ENCODE measurements at regions not wholly inside any gene's neighbourhood (a gene's known extent, or its start where the extent isn't known, plus 50 kb on each side); places are given as distances from the start of the nearest gene placed in this dataset.

DNA sequence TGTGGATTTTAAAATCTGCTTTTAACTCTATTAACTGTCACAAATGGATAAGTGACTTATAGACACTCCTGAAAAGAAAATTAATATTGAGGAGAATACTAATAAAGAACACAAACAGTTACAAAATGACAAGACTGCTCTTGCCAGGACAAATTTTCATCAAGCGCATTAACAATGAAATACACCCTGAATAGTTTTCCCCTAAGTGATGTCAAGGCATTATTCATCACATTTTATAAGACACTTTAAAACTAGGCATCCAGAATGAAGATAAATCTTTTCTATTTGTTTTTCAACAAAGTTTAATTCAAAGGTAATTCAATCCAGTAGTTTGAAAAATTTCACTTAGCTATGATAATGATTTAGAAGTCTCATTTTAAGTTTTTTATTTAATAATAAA is 110.5 kb upstream of the SEC61G start:
- H3K4me3 Mint-ChIP-seq: no peak overlapping the region
- H3K4me1 Mint-ChIP-seq: no peaks in the 10 kb centered on the region
- DNase-seq (ENCODE audit: low spot score in 2 of 2): no peak
- no peak overlapping the region for H3K27ac Mint-ChIP-seq
- no peaks in the 10 kb centered on the region for H3K36me3 Mint-ChIP-seq
- ATAC-seq: no peak
- no peaks in the 10 kb centered on the region for H3K9me3 Mint-ChIP-seq

DNA sequence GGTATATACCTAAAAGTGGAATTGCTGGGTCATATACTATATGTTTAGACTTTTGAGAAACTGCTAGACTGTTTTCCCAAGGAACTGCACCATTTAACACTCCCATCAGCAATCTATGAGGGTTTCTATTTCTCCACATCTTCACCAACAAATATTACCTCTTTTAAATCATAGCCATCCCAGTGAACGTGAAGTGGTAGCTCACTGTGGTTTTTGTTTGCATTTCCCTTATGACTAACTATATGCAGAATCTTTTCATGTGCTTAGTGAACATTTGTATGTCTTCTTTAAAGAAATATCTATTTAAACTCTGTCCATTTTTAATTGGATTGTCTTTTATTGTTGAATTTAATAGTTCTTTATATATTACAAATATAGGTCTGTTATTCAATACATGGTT is 115.8 kb upstream of the SEC61G start:
- no peaks in the 10 kb centered on the region for H3K4me1 Mint-ChIP-seq
- H3K36me3 Mint-ChIP-seq: no peaks in the 10 kb centered on the region
- ATAC-seq (no peak), DNase-seq (ENCODE audit: low spot score in 2 of 2) (no peak)
- H3K27ac Mint-ChIP-seq: no peak overlapping the region
- H3K9me3 Mint-ChIP-seq: no peaks in the 10 kb centered on the region
- no peak overlapping the region for H3K4me3 Mint-ChIP-seq

DNA sequence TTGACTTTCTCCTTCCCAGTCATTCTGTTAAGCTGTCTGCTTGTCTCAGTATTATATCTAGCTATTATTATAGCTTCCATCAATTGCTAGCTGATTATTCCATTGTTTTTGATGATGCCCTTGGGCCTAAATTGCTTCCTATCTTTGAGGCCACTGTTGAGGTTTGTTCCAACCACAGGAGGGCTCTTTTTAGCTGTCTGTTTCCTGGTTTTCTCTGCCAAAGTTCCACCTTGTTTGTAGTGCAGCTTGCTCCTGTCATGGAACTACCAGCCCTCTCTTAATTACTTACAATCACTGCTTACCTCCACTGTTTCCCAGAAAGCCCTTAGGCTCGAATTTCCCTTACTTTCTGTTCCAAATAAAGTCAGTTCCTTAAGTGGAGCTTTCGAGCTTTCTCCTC is 118.7 kb upstream of the SEC61G start:
- no peak overlapping the region for H3K27ac Mint-ChIP-seq
- DNase-seq (ENCODE audit: low spot score in 2 of 2): no peak
- H3K36me3 Mint-ChIP-seq: no peaks in the 10 kb centered on the region
- ATAC-seq: no peak
- H3K4me1 Mint-ChIP-seq: no peaks in the 10 kb centered on the region
- no peaks in the 10 kb centered on the region for H3K9me3 Mint-ChIP-seq
- H3K4me3 Mint-ChIP-seq: no peak overlapping the region

DNA sequence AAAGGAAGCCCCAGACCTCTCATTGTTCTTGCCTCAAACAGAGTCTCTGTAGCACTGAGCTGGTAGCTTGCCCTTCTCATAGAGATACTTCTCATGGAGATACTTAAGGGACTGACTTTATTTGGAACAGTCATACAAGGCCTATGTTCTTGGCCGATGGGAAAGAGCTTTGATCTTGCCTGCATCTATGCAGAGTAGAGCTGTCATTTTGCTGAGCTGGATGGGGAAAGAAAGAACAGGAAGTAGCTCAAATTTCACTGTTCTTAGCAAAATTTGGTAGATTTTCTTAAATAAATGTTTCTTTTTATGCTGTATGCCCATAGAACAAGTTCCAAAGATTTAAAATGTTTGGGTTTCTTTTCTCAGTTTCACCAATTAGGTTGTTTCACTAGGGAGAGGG is 119.3 kb upstream of the SEC61G start:
- DNase-seq (ENCODE audit: low spot score in 2 of 2) (no peak), ATAC-seq (no peak)
- H3K9me3 Mint-ChIP-seq: no peaks in the 10 kb centered on the region
- no peaks in the 10 kb centered on the region for H3K4me1 Mint-ChIP-seq
- no peak overlapping the region for H3K4me3 Mint-ChIP-seq
- no peak overlapping the region for H3K27ac Mint-ChIP-seq
- no peaks in the 10 kb centered on the region for H3K36me3 Mint-ChIP-seq

DNA sequence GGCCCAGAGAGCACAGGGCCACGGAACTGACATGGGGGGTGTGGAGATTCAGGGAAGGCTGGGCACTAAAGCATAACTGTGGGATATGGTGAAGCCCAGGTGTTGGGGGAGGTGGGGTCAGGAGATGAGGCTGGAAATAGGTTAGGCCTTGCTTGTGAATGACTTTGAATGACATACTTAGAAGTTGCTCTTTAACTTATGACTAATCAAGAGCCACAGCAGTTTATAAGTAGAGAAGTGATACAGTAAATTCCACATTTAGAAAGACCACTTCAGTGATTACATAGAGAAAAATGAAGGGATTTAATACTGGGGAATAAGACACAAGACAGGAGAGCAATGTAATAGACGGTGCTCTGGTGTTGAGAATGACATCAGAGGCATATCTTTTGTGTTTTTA is 120.8 kb upstream of the SEC61G start:
- Mint-ChIP-seq H3K4me3 (no peak overlapping the region), H3K9me3 (no peaks in the 10 kb centered on the region), H3K4me1 (no peaks in the 10 kb centered on the region), H3K27ac (no peak overlapping the region), H3K36me3 (no peaks in the 10 kb centered on the region)
- no peak for DNase-seq (ENCODE audit: low spot score in 2 of 2)
- no peak for ATAC-seq

DNA sequence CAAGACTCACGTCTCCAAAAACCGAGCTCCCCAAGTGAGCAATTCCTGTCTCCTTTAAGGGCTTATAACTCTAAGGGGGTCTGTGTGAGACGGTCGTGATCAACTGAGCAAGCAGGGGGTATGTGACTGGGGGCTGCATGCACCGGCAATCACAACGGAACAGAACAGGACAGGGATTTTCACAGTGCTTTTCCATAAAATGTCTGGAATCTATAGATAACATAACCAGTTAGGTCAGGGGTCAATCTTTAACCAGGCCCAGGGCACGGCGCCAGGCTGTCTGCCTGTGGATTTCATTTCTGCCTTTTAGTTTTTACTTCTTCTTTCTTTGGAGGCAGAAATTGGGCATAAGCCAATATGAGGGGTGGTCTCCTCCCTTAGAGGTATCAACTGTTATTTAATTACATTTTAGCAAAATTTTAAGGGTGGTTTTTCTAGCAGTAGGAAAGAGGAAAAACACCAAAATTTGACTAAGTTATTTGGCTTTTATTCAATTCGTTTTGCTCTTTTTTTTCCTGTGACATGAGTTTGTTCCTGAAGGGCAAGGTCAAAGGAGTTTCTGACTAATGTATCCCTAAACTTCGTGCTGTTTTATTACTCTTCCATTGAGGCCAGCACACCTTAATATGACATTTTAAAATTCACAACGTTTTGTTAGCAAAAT is 121.4 kb upstream of the SEC61G start:
- ATAC-seq (no peak), DNase-seq (ENCODE audit: low spot score in 2 of 2) (no peak)
- H3K4me3 Mint-ChIP-seq: no peak overlapping the region
- H3K27ac Mint-ChIP-seq: no peak overlapping the region
- H3K9me3 Mint-ChIP-seq: no peaks in the 10 kb centered on the region
- H3K36me3 Mint-ChIP-seq: no peaks in the 10 kb centered on the region
- H3K4me1 Mint-ChIP-seq: no peaks in the 10 kb centered on the region

DNA sequence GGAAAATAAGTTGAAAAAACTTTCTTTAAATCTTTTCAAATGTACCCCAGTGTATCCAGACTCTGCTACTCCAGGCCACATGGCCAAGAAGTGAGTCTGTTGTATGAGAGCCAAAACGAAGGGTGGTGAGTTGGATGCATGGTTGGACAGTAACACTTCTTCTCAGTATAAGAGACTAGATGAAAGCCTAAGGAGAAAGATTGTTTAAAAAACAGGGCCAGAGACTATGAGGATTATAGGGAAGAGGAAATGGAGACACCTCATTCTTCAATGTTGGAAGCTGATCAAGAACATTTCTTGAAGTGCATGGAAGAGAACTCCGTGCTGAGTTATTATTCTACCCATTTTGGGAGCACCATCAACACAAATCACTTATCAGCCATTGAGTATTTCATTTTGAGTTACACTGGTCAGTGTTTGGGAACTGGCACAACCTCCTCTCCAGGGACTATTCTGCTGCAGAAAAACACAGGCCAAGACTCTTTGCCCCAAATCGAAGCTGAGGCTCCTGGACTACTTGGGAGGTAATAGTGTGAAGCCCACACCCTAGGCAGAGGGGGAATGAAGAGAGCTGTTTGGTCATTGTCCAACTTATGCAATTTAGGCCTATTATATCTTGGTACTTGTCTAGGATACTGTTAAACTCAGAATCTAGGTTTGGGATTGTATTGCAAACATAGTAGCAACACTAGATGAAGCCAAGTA is 123.0 kb upstream of the SEC61G start:
- no peaks in the 10 kb centered on the region for H3K4me1 Mint-ChIP-seq
- H3K27ac Mint-ChIP-seq: no peak overlapping the region
- H3K36me3 Mint-ChIP-seq: no peaks in the 10 kb centered on the region
- no peak overlapping the region for H3K4me3 Mint-ChIP-seq
- DNase-seq (ENCODE audit: low spot score in 2 of 2) (no peak), ATAC-seq (peak; percentile 16)
- no peaks in the 10 kb centered on the region for H3K9me3 Mint-ChIP-seq

DNA sequence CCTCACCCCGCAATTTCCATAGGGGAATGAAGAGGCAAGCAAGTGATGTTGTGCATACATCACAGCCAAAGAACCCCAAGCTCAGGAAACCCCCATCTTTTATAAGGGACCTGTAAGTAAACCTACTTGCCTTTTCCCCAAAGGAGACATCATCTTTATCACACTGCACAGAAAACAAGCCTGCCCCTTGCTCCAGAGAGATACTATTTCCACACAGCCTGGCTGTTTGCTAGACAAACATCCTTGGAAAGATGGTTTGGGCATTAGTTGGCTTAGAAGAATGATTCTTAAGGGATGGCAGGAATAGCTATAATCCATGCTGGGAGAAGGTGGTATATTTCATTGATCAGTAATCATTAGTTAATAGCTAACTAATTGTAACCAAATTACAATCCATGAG is 123.7 kb upstream of the SEC61G start:
- H3K36me3 Mint-ChIP-seq: no peaks in the 10 kb centered on the region
- no peaks in the 10 kb centered on the region for H3K4me1 Mint-ChIP-seq
- ATAC-seq (no peak), DNase-seq (ENCODE audit: low spot score in 2 of 2) (no peak)
- no peak overlapping the region for H3K4me3 Mint-ChIP-seq
- H3K27ac Mint-ChIP-seq: no peak overlapping the region
- H3K9me3 Mint-ChIP-seq: no peaks in the 10 kb centered on the region

DNA sequence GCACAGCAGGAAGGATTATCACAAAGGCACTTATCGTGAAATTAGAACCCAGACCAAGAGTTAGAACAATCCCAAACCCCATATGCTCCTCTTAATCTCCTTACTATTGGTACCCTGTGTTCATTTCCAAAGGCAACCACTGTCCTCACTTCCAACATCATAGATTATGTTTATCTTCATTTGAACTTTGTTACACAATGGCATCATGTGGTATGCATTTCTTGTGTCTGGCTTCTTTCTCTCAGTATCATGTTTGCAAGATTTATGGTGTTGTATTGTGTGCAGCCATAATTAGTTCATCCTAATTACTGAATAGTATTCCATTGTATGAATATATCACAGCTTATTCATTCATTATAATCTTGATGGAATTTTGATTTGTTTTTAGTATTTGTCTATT is 124.6 kb upstream of the SEC61G start:
- Mint-ChIP-seq H3K4me1 (no peaks in the 10 kb centered on the region), H3K9me3 (no peaks in the 10 kb centered on the region), H3K27ac (no peak overlapping the region), H3K36me3 (no peaks in the 10 kb centered on the region), H3K4me3 (no peak overlapping the region)
- no peak for DNase-seq (ENCODE audit: low spot score in 2 of 2)
- no peak for ATAC-seq

DNA sequence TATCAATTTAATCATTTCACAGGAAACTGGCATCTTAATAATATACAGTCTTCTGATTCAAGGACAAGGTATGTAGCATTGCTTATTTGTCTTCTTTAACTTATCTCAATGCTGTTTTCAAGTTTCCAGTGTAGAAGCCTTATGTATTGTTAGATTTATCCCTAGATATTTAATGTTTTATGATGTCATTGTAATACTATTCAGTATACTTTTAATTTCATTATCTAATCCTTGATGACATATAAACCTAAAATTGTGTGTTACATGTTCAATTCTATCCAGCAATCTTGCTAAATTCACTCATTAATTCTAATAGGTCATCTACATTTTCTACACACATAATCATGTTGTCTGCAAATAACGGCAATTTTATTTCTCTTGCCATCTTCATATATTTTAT is 126.3 kb upstream of the SEC61G start:
- ATAC-seq (no peak), DNase-seq (ENCODE audit: low spot score in 2 of 2) (no peak)
- no peak overlapping the region for H3K4me3 Mint-ChIP-seq
- no peaks in the 10 kb centered on the region for H3K9me3 Mint-ChIP-seq
- no peaks in the 10 kb centered on the region for H3K36me3 Mint-ChIP-seq
- no peak overlapping the region for H3K27ac Mint-ChIP-seq
- no peaks in the 10 kb centered on the region for H3K4me1 Mint-ChIP-seq

DNA sequence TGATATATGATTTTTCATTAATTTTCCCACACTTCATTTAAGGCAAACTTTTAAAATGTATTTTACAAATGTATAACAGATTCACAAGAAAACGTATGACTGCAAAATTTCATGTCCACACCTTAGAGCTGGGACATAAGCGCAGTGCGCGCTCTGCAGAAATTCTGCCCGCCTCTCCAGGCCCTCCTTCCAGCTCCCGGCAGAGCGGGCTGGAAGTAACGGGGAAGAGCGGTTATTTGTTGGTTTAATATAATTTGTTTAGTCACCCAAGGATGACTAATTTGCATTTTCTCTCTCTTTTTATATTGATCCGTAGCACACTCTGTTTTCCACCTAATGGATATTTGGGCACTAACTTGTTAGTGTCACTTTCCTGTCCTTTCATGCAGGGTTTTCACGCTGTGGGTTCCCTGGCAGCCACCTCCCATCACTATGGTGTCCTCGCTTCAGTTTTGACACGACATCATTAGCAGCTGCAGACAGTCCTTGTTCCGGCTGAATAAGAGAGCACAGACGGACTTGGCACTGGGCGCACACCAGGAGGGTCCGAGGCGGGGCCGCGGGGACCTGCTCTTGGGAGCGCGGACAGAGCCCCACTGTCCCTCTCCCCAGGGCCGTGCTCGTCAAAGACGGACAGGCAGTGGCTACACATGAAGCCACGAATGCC is 129.2 kb upstream of the SEC61G start:
- Mint-ChIP-seq H3K4me3 (no peak overlapping the region), H3K27ac (no peak overlapping the region), H3K4me1 (no peaks in the 10 kb centered on the region), H3K36me3 (no peaks in the 10 kb centered on the region), H3K9me3 (no peaks in the 10 kb centered on the region)
- ATAC-seq (no peak), DNase-seq (ENCODE audit: low spot score in 2 of 2) (no peak)

DNA sequence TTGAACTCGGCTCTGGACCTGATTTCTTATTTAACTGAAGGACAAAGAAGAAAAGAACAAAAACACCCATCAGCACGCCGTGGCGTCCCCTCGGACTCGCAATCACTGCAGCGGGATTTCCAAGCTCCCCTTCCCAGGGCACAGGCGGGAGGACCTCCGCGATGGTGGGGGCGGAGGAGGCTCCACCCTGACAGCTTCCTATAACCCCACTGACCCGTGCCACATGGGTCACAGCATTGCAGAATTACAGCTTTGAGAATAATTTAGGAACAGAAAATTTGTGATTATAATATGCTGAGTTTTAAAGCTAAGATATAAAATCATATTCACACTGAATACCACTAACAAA is 129.7 kb upstream of the SEC61G start:
- no peak overlapping the region for H3K27ac Mint-ChIP-seq
- H3K4me1 Mint-ChIP-seq: no peaks in the 10 kb centered on the region
- no peaks in the 10 kb centered on the region for H3K36me3 Mint-ChIP-seq
- DNase-seq (ENCODE audit: low spot score in 2 of 2) (no peak), ATAC-seq (no peak)
- H3K9me3 Mint-ChIP-seq: no peaks in the 10 kb centered on the region
- H3K4me3 Mint-ChIP-seq: no peak overlapping the region

DNA sequence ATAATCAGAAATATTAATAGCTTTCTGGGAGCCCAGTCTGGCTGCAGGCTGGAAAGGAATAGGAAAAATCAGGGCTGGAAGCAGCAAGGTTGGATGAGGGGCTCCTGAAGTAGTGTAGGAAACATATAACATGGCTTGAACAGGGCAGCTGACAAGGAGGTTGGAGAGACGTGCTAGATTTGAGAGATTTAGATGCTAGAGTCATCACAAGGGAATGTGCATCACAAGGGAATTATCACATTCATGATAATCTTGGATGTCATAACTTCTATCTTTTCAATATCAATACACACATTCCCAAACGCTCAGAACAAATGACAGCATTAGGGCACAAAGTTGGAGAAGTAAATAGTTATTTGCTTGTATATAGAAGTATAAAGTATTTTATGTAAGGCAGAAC is 120.9 kb upstream of the EGFR start:
- no peaks in the 10 kb centered on the region for H3K4me1 Mint-ChIP-seq
- H3K36me3 Mint-ChIP-seq: no peaks in the 10 kb centered on the region
- no peak overlapping the region for H3K27ac Mint-ChIP-seq
- H3K9me3 Mint-ChIP-seq: no peaks in the 10 kb centered on the region
- DNase-seq (ENCODE audit: low spot score in 2 of 2) (no peak), ATAC-seq (no peak)
- H3K4me3 Mint-ChIP-seq: no peak overlapping the region

DNA sequence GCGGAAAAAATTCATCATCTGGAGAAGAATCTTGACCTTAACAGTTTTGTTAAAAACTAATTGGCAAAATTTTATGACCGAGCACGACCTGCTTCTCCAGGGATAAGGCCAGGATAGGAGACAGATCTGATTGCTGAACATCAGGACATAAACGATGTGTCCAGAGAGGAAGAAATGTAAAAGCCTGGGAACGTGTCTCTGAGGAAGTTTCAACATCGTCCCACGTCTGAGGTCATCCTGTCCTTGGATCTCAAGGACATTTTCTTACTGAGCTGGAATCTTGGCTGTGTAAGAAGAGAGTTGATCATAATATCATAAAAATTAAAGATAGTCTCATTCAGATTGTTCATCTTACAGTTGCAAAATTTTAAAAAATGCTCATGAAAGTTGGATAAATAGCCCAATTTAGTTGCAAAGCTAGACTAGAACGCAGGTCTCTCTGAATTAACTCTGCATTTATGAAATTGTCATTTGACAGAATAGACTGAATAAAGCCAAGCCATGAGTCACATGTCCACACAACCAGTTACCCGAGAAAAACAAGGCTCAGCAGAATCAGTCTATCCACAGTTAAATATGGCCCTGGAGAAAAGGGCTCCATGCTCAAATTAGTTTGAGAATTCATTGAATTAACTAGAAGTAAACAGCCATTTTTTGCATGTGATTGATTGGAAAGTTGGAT is 120.0 kb upstream of the EGFR start:
- Mint-ChIP-seq H3K4me3 (no peak overlapping the region), H3K36me3 (no peaks in the 10 kb centered on the region)
- no peak for ATAC-seq

DNA sequence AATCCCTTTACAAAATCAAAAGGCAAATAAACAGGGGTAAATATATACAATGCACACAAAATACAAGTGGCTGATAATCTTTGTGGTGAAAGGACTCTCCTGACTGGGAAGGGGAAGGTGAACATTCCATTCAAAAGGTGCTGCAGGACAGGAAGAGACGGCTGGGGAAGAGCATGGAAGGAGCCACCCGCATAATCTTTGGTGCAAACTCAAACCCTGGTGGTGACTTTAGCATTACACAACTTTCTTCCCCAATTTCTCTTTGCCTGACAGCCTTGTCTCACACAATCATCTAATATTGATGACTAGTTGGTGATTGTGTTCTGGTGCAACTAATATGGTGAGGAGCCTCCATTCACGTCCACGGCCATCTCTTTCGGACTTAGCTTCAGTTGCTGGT is 117.0 kb upstream of the EGFR start:
- ATAC-seq (no peak), DNase-seq (ENCODE audit: low spot score in 2 of 2) (no peak)
- no peaks in the 10 kb centered on the region for H3K4me1 Mint-ChIP-seq
- no peak overlapping the region for H3K4me3 Mint-ChIP-seq
- no peaks in the 10 kb centered on the region for H3K36me3 Mint-ChIP-seq
- H3K27ac Mint-ChIP-seq: no peak overlapping the region
- H3K9me3 Mint-ChIP-seq: no peaks in the 10 kb centered on the region

More for the DNA sequence above, 120.0 kb upstream of the EGFR start:
- no peaks in the 10 kb centered on the region for H3K4me1 Mint-ChIP-seq
- DNase-seq (ENCODE audit: low spot score in 2 of 2): no peak
- H3K27ac Mint-ChIP-seq: no peak overlapping the region
- H3K9me3 Mint-ChIP-seq: no peaks in the 10 kb centered on the region

DNA sequence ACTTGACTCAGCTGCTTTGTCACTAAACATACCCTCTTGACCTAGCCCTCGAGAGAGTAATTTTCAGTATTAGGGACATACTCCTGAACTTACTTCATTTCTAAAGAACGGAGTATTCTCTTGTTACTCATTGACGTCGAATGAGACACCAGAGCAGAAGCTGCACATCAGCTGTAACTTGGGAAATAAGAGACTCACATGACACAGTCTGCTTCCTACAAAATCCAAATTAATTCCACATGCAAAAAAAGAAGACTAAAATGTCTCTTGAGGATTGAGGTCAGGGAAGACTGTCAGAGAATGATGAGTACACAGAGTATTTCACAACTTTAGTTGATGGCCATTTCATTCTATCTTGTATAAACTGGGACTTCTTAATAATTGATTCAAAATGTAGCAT is 114.7 kb upstream of the EGFR start:
- no peaks in the 10 kb centered on the region for H3K36me3 Mint-ChIP-seq
- H3K4me1 Mint-ChIP-seq: no peaks in the 10 kb centered on the region
- ATAC-seq (no peak), DNase-seq (ENCODE audit: low spot score in 2 of 2) (no peak)
- H3K9me3 Mint-ChIP-seq: no peaks in the 10 kb centered on the region
- no peak overlapping the region for H3K4me3 Mint-ChIP-seq
- H3K27ac Mint-ChIP-seq: no peak overlapping the region

Measured in stimulated activated effector memory CD8-positive, alpha-beta T cell treated with anti-CD3 and anti-CD28 coated beads, Interleukin-12 subunit alpha, Interleukin-12 subunit beta, amount 100 ng/mL, for 72 hours (primary cell).